Upper lobe of right lung (tissue), 1 donor: ENCODE measurements at regions not wholly inside any gene's neighbourhood (a gene's known extent, or its start where the extent isn't known, plus 50 kb on each side); places are given as distances from the start of the nearest gene placed in this dataset.

Source experiments
- ATAC-seq: fragments of 200-7000 bp; cut with Tn5 transposase; one replicate; pipeline ENCODE4 v1.9.1; 2020; ENCODE audit warnings: mild to moderate bottlenecking, moderate library complexity
- DNase-seq: peaks from one replicate; pipeline ENCODE4 v3.0.0-alpha.2; 2020
- H3K27ac ChIP-seq: fragments of 200-600 bp; one replicate; pipeline ENCODE4 v1.8.0; 2022
- H3K27me3 ChIP-seq: fragments of 200-600 bp; one replicate; pipeline ENCODE4 v1.8.0; 2022; ENCODE audit warnings: mild to moderate bottlenecking
- H3K36me3 ChIP-seq: fragments of 200-600 bp; one replicate; pipeline ENCODE4 v1.8.0; 2022
- H3K4me1 ChIP-seq: fragments of 200-600 bp; one replicate; pipeline ENCODE4 v1.8.0; 2022
- H3K4me3 ChIP-seq: fragments of 200-600 bp; one replicate; pipeline ENCODE4 v1.8.0; 2022; ENCODE audit warnings: mild to moderate bottlenecking
- H3K9me3 ChIP-seq: fragments of 200-600 bp; one replicate; pipeline ENCODE4 v1.8.0; 2022
- intact Hi-C: fragments of 100-400 bp; cut with DNase I; formaldehyde crosslinking; loops from one replicate; pipeline ENCODE4 v1.11.0; 2022
- TF ChIP-seq, protein P1 (sequence below): fragments of 200-600 bp; IDR thresholded peaks from one replicate; pipeline ENCODE4 v1.8.0; 2022; ENCODE audit warnings: antibody characterized with exemption
- donor health status: DM: no; HTN: yes; CAD: no; lungs with severe emphysema.

DNA sequence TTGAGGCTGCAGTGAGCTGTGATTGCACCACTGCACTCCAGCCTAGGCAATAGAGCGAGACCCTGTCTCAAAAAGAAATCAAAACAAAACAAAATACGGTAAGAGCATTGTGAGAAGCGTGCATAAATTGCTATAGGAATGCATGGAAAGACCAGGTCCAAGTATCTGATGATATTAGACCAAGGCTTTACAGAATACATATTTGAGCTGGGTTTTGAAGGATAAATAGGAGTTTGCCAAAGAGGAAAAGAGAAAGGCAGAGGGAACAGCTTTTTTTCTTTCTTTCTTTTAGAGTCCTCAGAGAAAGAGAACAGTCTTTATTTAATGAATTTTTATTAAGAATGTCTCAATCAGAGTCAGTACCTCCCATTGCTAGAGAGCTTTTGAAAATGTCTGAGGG lies 79.5 kb upstream of the PRPS1 start:
- intact Hi-C loops, result no loop called here
- ATAC-seq (no peak), DNase-seq (no peak)
- no peak overlapping the region for H3K27ac ChIP-seq
- H3K27me3 ChIP-seq, result no peaks in the 10 kb centered on the region
- no peaks in the 10 kb centered on the region for H3K4me1 ChIP-seq
- H3K9me3 ChIP-seq, result no peaks in the 10 kb centered on the region
- H3K36me3 ChIP-seq, result no peaks in the 10 kb centered on the region
- TF ChIP-seq, protein P1, sequence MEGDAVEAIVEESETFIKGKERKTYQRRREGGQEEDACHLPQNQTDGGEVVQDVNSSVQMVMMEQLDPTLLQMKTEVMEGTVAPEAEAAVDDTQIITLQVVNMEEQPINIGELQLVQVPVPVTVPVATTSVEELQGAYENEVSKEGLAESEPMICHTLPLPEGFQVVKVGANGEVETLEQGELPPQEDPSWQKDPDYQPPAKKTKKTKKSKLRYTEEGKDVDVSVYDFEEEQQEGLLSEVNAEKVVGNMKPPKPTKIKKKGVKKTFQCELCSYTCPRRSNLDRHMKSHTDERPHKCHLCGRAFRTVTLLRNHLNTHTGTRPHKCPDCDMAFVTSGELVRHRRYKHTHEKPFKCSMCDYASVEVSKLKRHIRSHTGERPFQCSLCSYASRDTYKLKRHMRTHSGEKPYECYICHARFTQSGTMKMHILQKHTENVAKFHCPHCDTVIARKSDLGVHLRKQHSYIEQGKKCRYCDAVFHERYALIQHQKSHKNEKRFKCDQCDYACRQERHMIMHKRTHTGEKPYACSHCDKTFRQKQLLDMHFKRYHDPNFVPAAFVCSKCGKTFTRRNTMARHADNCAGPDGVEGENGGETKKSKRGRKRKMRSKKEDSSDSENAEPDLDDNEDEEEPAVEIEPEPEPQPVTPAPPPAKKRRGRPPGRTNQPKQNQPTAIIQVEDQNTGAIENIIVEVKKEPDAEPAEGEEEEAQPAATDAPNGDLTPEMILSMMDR, result no peak
- no peak overlapping the region for H3K4me3 ChIP-seq

DNA sequence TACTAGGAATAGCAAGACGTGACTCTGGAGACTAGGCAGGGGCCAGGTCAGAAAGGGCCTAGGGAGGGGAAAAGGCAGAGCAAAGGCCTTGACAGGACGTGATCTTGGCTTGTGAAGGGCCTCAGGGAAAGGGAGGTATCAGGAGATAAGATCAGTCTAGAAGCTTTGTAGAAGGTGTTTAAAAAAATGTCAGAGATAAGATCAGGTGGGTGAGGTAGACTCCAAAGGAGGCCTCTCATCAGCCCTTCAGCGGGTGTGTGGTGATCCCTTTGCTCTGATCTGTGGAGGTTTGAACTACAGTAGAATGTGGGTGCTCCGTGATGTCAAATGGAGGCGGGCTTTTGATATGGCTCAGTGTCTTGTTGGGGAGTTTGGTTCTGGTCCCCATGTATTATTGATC lies 78.8 kb upstream of the PRPS1 start:
- DNase-seq (no peak), ATAC-seq (no peak)
- H3K27ac ChIP-seq, result no peak overlapping the region
- no peak overlapping the region for H3K4me3 ChIP-seq
- intact Hi-C loops, result no loop called here
- no peaks in the 10 kb centered on the region for H3K4me1 ChIP-seq
- TF ChIP-seq, protein P1, result no peak
- no peaks in the 10 kb centered on the region for H3K36me3 ChIP-seq
- no peaks in the 10 kb centered on the region for H3K27me3 ChIP-seq
- H3K9me3 ChIP-seq, result no peaks in the 10 kb centered on the region

DNA sequence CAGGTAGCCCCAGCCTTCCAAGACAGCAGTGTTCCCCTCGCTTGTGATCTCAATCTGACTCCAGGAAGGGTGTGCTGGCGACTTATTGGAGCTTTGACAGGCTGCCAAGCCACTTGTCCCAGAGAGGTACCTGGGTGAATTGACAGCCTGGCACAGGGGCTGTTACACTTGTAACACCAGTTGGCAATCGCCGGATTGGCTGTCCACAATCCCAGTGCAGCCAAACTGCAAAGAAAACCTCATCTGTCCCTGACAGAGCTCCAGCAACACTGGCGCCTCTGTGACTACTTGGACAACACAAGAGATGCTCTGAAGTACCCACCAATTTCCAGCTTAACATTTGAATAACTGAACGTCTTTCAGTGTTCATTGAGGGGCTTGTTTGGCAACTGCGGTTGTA lies 76.8 kb upstream of the PRPS1 start:
- H3K4me1 ChIP-seq, result no peaks in the 10 kb centered on the region
- intact Hi-C loops, result no loop called here
- ATAC-seq (peak; percentile 67), DNase-seq (peak; percentile 72)
- no peaks in the 10 kb centered on the region for H3K9me3 ChIP-seq
- TF ChIP-seq, protein P1, result no peak
- H3K27ac ChIP-seq, result no peak overlapping the region
- no peak overlapping the region for H3K4me3 ChIP-seq
- H3K36me3 ChIP-seq, result no peaks in the 10 kb centered on the region
- H3K27me3 ChIP-seq, result no peaks in the 10 kb centered on the region

DNA sequence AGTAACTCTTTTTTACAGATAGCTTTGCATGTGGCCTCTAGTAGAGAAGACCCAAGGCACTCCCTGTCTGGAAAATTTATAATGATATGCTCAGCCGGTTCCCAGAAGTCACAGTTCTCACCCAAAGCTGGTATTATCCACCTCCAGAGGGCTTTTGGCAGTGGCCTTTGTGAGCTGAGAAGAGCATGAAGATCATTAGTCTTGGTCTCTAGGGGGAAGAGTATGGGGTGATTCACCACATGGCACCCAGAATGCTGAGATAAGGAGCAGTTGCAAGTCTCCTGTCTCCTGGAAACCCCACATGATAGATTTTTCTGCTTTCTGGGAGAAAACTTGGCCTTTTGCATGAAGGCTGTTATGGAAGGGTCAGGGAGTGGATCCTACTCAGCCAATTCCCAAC lies 75.4 kb upstream of the PRPS1 start:
- no peaks in the 10 kb centered on the region for H3K9me3 ChIP-seq
- ATAC-seq (no peak), DNase-seq (no peak)
- H3K27ac ChIP-seq, result no peak overlapping the region
- no peaks in the 10 kb centered on the region for H3K4me1 ChIP-seq
- H3K27me3 ChIP-seq, result no peaks in the 10 kb centered on the region
- H3K36me3 ChIP-seq, result no peaks in the 10 kb centered on the region
- intact Hi-C loops, result no loop called here
- TF ChIP-seq, protein P1, result no peak
- no peak overlapping the region for H3K4me3 ChIP-seq

DNA sequence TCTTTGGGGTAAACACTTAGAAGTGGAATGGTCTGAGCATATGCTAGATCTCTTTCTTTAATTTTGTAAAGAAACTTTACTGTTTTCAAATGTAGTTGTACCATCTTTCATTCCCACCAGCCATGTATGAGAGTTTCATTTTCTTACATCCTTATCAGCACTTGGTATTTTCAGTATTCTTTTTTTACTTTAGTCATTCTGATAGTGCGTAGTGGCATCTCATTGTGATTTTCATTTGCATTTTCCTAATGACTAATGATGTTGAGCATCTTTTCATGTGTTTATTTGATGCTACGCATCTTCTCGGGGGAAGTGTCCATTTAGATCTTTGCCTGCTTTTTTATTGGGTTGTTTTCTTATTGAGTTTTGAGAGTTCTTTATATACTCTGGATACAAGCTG lies 71.3 kb upstream of the PRPS1 start:
- no peak overlapping the region for H3K4me3 ChIP-seq
- no peaks in the 10 kb centered on the region for H3K27me3 ChIP-seq
- H3K36me3 ChIP-seq, result no peaks in the 10 kb centered on the region
- TF ChIP-seq, protein P1, result no peak
- intact Hi-C loops, result no loop called here
- DNase-seq, result no peak
- no peaks in the 10 kb centered on the region for H3K4me1 ChIP-seq
- ATAC-seq, result no peak
- no peaks in the 10 kb centered on the region for H3K9me3 ChIP-seq
- no peak overlapping the region for H3K27ac ChIP-seq

DNA sequence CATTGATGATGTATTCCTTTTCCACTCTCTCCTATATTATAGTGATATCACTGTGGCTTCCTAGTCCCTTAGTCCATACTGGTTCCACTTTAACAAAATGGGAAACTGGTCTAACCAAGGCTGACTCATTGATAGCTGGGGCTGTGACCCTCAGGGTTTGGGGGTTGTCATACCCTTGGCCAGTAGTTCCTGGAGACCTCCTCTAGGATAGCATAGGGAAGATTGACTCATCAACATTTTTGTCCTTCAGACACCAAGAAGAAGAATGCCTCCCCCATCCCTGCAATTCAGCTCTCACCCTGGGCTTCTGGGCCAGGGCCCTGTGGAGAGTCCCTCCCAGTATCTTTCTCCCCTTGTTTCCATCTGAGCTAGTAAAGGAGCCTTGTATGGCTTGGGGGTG lies 68.8 kb upstream of the PRPS1 start:
- Histone ChIP-seq H3K9me3 (no peaks in the 10 kb centered on the region), H3K36me3 (no peaks in the 10 kb centered on the region), H3K27ac (no peak overlapping the region), H3K4me1 (no peaks in the 10 kb centered on the region), H3K27me3 (no peaks in the 10 kb centered on the region), H3K4me3 (no peak overlapping the region)
- TF ChIP-seq, protein P1, result no peak
- DNase-seq (no peak), ATAC-seq (no peak)
- intact Hi-C loops, result no loop called here
